Fibroblast of the aortic adventitia (primary cell): ENCODE measurements at regions not wholly inside any gene's neighbourhood (a gene's known extent, or its start where the extent isn't known, plus 50 kb on each side); places are given as distances from the start of the nearest gene placed in this dataset.

Experiments used
- DNase-seq: peaks from one replicate; pipeline ENCODE4 v3.0.0-alpha.2; 2010; ENCODE audit warnings: low read depth
- H3K4me3 ChIP-seq: 2 replicates; pipeline ENCODE4 v1.5.1; 2011; ENCODE audit warnings: low read depth, mild to moderate bottlenecking, control low read depth, low read length, moderate library complexity
- TF ChIP-seq, protein P1 (sequence below): IDR thresholded peaks from 2 replicates; pipeline ENCODE4 v1.5.1; 2011; ENCODE audit warnings: mild to moderate bottlenecking, low read length, control low read depth, inconsistent platforms; ENCODE audit not compliant: insufficient read depth

DNA sequence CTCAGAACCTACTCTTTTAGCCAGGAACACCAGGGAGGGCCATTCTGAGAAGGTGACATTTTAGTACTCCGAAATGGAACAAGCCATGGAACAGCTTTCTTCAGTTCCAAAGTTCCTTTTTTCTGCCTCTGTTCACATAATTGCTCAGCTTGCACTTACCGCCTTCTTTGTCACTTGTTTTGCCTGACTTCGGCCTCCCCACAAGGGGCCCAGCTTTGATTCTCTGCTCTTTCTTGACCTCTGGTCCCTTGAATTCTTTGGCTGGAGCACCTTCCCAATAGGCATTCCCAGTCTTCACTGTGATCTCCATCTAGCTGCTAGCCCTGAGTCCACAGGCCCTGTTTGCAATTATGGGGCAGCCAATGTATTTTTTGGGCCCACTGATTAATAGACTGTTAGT lies 51.4 kb upstream of the SLC7A14 start:
- no peak overlapping the region for H3K4me3 ChIP-seq
- TF ChIP-seq, protein P1, sequence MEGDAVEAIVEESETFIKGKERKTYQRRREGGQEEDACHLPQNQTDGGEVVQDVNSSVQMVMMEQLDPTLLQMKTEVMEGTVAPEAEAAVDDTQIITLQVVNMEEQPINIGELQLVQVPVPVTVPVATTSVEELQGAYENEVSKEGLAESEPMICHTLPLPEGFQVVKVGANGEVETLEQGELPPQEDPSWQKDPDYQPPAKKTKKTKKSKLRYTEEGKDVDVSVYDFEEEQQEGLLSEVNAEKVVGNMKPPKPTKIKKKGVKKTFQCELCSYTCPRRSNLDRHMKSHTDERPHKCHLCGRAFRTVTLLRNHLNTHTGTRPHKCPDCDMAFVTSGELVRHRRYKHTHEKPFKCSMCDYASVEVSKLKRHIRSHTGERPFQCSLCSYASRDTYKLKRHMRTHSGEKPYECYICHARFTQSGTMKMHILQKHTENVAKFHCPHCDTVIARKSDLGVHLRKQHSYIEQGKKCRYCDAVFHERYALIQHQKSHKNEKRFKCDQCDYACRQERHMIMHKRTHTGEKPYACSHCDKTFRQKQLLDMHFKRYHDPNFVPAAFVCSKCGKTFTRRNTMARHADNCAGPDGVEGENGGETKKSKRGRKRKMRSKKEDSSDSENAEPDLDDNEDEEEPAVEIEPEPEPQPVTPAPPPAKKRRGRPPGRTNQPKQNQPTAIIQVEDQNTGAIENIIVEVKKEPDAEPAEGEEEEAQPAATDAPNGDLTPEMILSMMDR, result no peak
- no peak for DNase-seq

DNA sequence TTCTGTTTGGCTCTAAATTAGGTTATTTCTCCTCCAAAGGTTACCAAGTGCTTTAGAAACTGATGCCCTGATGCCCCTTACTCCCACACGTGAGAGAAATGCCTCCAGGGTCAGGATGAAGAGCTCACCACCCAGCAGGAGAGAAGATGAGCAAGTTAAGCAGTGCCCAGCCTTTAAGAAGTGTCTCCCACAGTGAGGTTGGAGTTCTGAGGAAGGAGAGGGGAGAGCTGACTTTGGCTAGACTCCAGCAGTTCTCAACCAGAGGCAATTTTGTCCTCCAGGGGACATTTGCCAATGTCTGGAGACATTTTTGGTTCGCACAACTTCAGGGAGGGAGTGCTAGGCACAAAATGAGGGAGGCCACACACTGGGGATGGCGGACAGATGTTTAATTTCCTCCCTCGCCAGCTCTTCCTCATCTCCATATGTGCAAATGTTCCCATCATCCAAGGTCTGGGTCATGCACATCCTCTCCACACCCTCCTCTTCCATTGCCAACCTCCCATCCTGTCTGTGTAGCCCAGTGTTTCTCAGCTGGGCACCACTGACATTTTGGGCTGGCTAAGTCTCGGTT lies 50.6 kb upstream of the SLC7A14 start:
- TF ChIP-seq, protein P1, result no peak
- DNase-seq, result no peak
- no peak overlapping the region for H3K4me3 ChIP-seq
